HCT116 (cell line): ENCODE measurements at regions not wholly inside any gene's neighbourhood (a gene's known extent, or its start where the extent isn't known, plus 50 kb on each side); places are given as distances from the start of the nearest gene placed in this dataset.

Experiments used
- ATAC-seq: fragments of 200-7000 bp; cut with Tn5 transposase; 2 replicates; pipeline ENCODE4 v1.9.1; 2020; ENCODE audit warnings: mild to moderate bottlenecking, moderate library complexity
- BruUV-seq: library from RNA; stranded (reverse); fragments of 400-500 nt; replicated peaks from 2 replicates; lab custom pipeline; 2021; lab: Mats Ljungman, UMichigan
- CTCF ChIA-PET: fragments of 300-600 bp; sonication (Branson Sonifier 250); formaldehyde crosslinking; loops from one replicate; lab custom pipeline; 2021; ENCODE audit warnings: antibody characterized with exemption; lab: Charles Lee
- POLR2A ChIA-PET: fragments of 300-600, 350-600 bp; sonication (Branson Sonifier 250); formaldehyde crosslinking; loops from one replicate; lab custom pipeline; 2021; ENCODE audit warnings: antibody characterized with exemption; lab: Charles Lee
- RAD21 ChIA-PET, 2 experiments: fragments of 300-600 bp; sonication (Branson Sonifier 250); formaldehyde crosslinking; loops; one replicate each; lab custom pipeline; 2023; ENCODE audit warnings: low total read pairs in 2 of 2; ENCODE audit not compliant: uncharacterized antibody in 2 of 2, unreplicated experiment in 2 of 2, low non-redundant PET in 1 of 2; lab: Charles Lee
- DNase-seq: peaks from one replicate; pipeline ENCODE4 v3.0.0-alpha.2; 2010; ENCODE audit warnings: low read depth, low spot score
- H2AFZ ChIP-seq: fragments of 200-600 bp; shearing (Covaris generic), sonication (generic); 2 replicates; pipeline ENCODE4 v1.6.1; 2017; ENCODE audit warnings: low read depth, mixed run types, mixed read lengths, antibody characterized with exemption, low read length; ENCODE audit not compliant: poor library complexity, severe bottlenecking
- H3K27ac ChIP-seq: 2 replicates; pipeline ENCODE4 v1.5.1; 2012; ENCODE audit warnings: low read depth, low read length
- H3K27me3 ChIP-seq: fragments of 200-600 bp; sonication (generic); 2 replicates; pipeline ENCODE4 v1.6.1; 2016; ENCODE audit warnings: mixed run types, low read length, mixed read lengths; ENCODE audit not compliant: insufficient read depth
- H3K36me3 ChIP-seq, 2 experiments: fragments of 200-500 bp in 1 of 2; fragments of 200-600 bp in 1 of 2; sonication (Bioruptor generic) in 1 of 2; sonication (generic) in 1 of 2; 2 replicates each; pipeline versions ENCODE4 v1.5.1 to v1.6.1; 2014 to 2016; ENCODE audit warnings: low read length in 2 of 2, inconsistent platforms in 1 of 2, mixed read lengths in 1 of 2, mixed run types in 1 of 2; ENCODE audit not compliant: insufficient read depth in 2 of 2, control insufficient read depth in 1 of 2
- H3K4me1 ChIP-seq, 2 experiments: fragments of 200-600 bp in 1 of 2; sonication (generic) in 1 of 2; 2 replicates each; pipeline versions ENCODE4 v1.5.1 to v1.6.1; 2012 to 2017; ENCODE audit warnings: low read length in 2 of 2, inconsistent platforms in 1 of 2, mild to moderate bottlenecking in 1 of 2, mixed read lengths in 1 of 2, mixed run types in 1 of 2, moderate library complexity in 1 of 2; ENCODE audit not compliant: insufficient read depth in 2 of 2, control insufficient read depth in 1 of 2
- H3K4me2 ChIP-seq: fragments of 200-600 bp; sonication (generic); 2 replicates; pipeline ENCODE4 v1.6.1; 2017; ENCODE audit warnings: mixed run types, low read length, mixed read lengths
- H3K4me3 ChIP-seq, 2 experiments: fragments of 200-600 bp in 1 of 2; sonication (generic) in 1 of 2; replicated peaks in 1 of 2; 2 replicates each; pipeline ENCODE4 v1.5.1; 2011 to 2016; ENCODE audit warnings: low read length in 2 of 2, control low read depth in 1 of 2, low read depth in 1 of 2, mild to moderate bottlenecking in 1 of 2, mixed read lengths in 1 of 2, mixed run types in 1 of 2
- H3K79me2 ChIP-seq: fragments of 200-600 bp; sonication (generic); 2 replicates; pipeline ENCODE4 v1.6.1; 2017; ENCODE audit warnings: mild to moderate bottlenecking, mixed run types, low read length, moderate library complexity, mixed read lengths; ENCODE audit not compliant: insufficient read depth
- H3K9ac ChIP-seq: fragments of 200-600 bp; sonication (generic); 2 replicates; pipeline ENCODE4 v1.6.1; 2016; ENCODE audit warnings: low read length, mixed read lengths
- H3K9me2 ChIP-seq: fragments of 200-600 bp; sonication (generic), shearing (Covaris generic); 2 replicates; pipeline ENCODE4 v1.6.1; 2017; ENCODE audit warnings: mixed run types, mild to moderate bottlenecking, moderate library complexity; ENCODE audit not compliant: insufficient read depth
- H3K9me3 ChIP-seq, 2 experiments: fragments of 200-500 bp in 1 of 2; fragments of 200-600 bp in 1 of 2; sonication (Bioruptor generic) in 1 of 2; sonication (generic) in 1 of 2; 2 replicates each; pipeline ENCODE4 v1.6.1; 2014 to 2017; ENCODE audit warnings: low read length in 2 of 2, mixed read lengths in 2 of 2, inconsistent platforms in 1 of 2, low read depth in 1 of 2, mild to moderate bottlenecking in 1 of 2, mixed run types in 1 of 2, moderate library complexity in 1 of 2; ENCODE audit not compliant: control insufficient read depth in 1 of 2, insufficient read depth in 1 of 2
- H4K20me1 ChIP-seq: fragments of 200-600 bp; sonication (generic), shearing (Covaris generic); 2 replicates; pipeline ENCODE4 v1.6.1; 2017; ENCODE audit warnings: mixed run types, mild to moderate bottlenecking, moderate library complexity; ENCODE audit not compliant: insufficient read depth
- CEBPB ChIP-seq: IDR thresholded peaks from 2 replicates; pipeline ENCODE4 v1.6.1; 2012; ENCODE audit warnings: low read depth
- EZH2phosphoT487 ChIP-seq: fragments of 200-600 bp; IDR thresholded peaks from 2 replicates; pipeline ENCODE4 v1.6.1; 2018; ENCODE audit warnings: antibody characterized with exemption, borderline replicate concordance
- SIN3A ChIP-seq: IDR thresholded peaks from 2 replicates; pipeline ENCODE4 v1.6.1; 2012; ENCODE audit warnings: low read depth
- YY1 ChIP-seq: IDR thresholded peaks from 2 replicates; pipeline ENCODE4 v1.6.1; 2011; ENCODE audit warnings: low read length, low read depth, moderate library complexity, mild to moderate bottlenecking; ENCODE audit not compliant: insufficient replicate concordance; ENCODE audit errors: extremely low read depth
- ZFX ChIP-seq: fragments of 450-650 bp; IDR thresholded peaks from 2 replicates; pipeline ENCODE4 v1.6.1; 2017
- intact Hi-C: fragments of 100-400 bp; cut with micrococcal nuclease; formaldehyde crosslinking; loops from 2 replicates; pipeline ENCODE4 v1.10.0; 2022
- TF ChIP-seq, protein P1 (sequence below), 3 experiments: fragments of 200-600 bp in 1 of 3; sonication (generic) in 1 of 3; IDR thresholded peaks in 2 of 3; conservative IDR thresholded peaks in 1 of 3; 2 replicates each; pipeline ENCODE4 v1.5.1; 2012 to 2017; ENCODE audit warnings: low read depth in 2 of 3, low read length in 2 of 3, antibody characterized with exemption in 1 of 3, borderline replicate concordance in 1 of 3, control low read depth in 1 of 3, mild to moderate bottlenecking in 1 of 3, mixed read lengths in 1 of 3, mixed run types in 1 of 3, moderate library complexity in 1 of 3; ENCODE audit not compliant: insufficient read depth in 1 of 3
- TF ChIP-seq, protein P2 (sequence below): IDR thresholded peaks from 2 replicates; pipeline ENCODE4 v1.6.1; 2011; ENCODE audit warnings: mild to moderate bottlenecking, low read length, moderate library complexity; ENCODE audit not compliant: insufficient replicate concordance; ENCODE audit errors: extremely low read depth
- TF ChIP-seq, protein P3 (sequence below): IDR thresholded peaks from 2 replicates; pipeline ENCODE4 v1.6.1; 2012
- TF ChIP-seq, protein P4 (sequence below): IDR thresholded peaks from 2 replicates; pipeline ENCODE4 v1.6.1; 2012

DNA sequence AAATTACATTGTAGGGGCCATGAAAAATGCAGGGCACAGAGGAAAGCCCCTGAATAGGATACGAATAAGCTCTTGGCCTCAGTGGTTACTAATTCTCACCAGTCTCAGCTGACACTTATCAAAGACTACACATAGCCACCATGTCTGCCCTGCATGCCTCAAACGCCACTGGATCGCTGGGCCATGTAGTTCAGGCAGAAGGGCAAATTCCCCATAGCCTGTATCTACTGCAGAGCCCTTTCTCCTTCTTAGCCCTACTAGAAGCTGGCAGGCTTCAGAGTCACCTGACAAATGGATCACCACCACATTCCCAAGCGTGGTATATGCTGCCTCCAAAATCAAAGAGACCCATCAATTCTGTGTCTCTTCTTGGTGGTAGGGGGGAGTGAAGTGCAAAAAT lies 177.4 kb downstream of the MINAR1 start:
- intact Hi-C loops, result no loop called here
- ATAC-seq (no peak), DNase-seq (no peak)
- no peaks in the 10 kb centered on the region for H4K20me1 ChIP-seq
- no peaks in the 10 kb centered on the region for H3K79me2 ChIP-seq
- H3K9me2 ChIP-seq, result no peaks in the 10 kb centered on the region
- POLR2A ChIA-PET, result no interaction called here
- peaks cover 87% of the 10 kb centered on the region for H3K27me3 ChIP-seq
- no peaks in the 10 kb centered on the region for H3K4me1 ChIP-seq
- no peak overlapping the region for H2AFZ ChIP-seq
- RAD21 ChIA-PET, result no interaction called here
- no peaks in the 10 kb centered on the region for H3K9me3 ChIP-seq
- TF ChIP-seq YY1, result no peak
- TF ChIP-seq ZFX, result no peak
- H3K9ac ChIP-seq, result no peak overlapping the region
- H3K36me3 ChIP-seq, result no peaks in the 10 kb centered on the region
- CTCF ChIA-PET, result no interaction called here
- no peak overlapping the region for H3K27ac ChIP-seq
- BruUV-seq, result no TSS peak
- no peak overlapping the region for H3K4me2 ChIP-seq
- no peak overlapping the region for H3K4me3 ChIP-seq

DNA sequence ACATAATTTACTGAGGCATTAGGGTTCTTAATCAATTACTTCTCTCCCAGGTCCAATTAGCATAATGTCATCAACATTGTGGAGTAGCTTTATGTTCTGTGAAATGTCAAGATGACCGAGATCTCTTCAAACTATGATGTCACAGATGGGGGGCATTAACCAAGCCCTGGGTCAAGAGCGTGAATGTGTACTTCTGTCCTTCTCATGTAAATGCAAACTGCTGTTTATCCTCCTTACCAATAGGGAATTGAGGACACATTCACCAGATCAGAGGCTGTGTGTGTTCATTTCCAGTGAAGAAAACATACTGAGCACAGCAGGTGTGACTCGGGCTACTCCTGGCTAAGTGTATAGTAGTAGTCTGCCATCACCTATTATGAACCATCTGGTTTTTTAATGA lies 177.9 kb downstream of the MINAR1 start:
- Histone ChIP-seq H3K27ac (no peak overlapping the region), H3K9me2 (no peaks in the 10 kb centered on the region), H3K27me3 (peaks cover 82% of the 10 kb centered on the region), H3K9me3 (no peaks in the 10 kb centered on the region), H3K79me2 (no peaks in the 10 kb centered on the region), H3K9ac (no peak overlapping the region), H3K4me3 (no peak overlapping the region), H3K4me2 (no peak overlapping the region), H4K20me1 (no peaks in the 10 kb centered on the region), H3K4me1 (no peaks in the 10 kb centered on the region), H3K36me3 (no peaks in the 10 kb centered on the region), H2AFZ (no peak overlapping the region)
- TF ChIP-seq SIN3A (no peak), CEBPB (no peak), EZH2phosphoT487 (no peak)
- TF ChIP-seq, protein P1, sequence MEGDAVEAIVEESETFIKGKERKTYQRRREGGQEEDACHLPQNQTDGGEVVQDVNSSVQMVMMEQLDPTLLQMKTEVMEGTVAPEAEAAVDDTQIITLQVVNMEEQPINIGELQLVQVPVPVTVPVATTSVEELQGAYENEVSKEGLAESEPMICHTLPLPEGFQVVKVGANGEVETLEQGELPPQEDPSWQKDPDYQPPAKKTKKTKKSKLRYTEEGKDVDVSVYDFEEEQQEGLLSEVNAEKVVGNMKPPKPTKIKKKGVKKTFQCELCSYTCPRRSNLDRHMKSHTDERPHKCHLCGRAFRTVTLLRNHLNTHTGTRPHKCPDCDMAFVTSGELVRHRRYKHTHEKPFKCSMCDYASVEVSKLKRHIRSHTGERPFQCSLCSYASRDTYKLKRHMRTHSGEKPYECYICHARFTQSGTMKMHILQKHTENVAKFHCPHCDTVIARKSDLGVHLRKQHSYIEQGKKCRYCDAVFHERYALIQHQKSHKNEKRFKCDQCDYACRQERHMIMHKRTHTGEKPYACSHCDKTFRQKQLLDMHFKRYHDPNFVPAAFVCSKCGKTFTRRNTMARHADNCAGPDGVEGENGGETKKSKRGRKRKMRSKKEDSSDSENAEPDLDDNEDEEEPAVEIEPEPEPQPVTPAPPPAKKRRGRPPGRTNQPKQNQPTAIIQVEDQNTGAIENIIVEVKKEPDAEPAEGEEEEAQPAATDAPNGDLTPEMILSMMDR (IDR thresholded peaks at IDR 0.05 in 2 of 3, conservative IDR thresholded peaks at IDR 0.05 in 1 of 3; ENCODE audit: borderline replicate concordance in 1 of 3, insufficient read depth in 1 of 3, low read depth in 2 of 3, low read length in 2 of 3), result no peak
- TF ChIP-seq, protein P2, sequence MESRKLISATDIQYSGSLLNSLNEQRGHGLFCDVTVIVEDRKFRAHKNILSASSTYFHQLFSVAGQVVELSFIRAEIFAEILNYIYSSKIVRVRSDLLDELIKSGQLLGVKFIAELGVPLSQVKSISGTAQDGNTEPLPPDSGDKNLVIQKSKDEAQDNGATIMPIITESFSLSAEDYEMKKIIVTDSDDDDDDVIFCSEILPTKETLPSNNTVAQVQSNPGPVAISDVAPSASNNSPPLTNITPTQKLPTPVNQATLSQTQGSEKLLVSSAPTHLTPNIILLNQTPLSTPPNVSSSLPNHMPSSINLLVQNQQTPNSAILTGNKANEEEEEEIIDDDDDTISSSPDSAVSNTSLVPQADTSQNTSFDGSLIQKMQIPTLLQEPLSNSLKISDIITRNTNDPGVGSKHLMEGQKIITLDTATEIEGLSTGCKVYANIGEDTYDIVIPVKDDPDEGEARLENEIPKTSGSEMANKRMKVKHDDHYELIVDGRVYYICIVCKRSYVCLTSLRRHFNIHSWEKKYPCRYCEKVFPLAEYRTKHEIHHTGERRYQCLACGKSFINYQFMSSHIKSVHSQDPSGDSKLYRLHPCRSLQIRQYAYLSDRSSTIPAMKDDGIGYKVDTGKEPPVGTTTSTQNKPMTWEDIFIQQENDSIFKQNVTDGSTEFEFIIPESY, result no peak
- TF ChIP-seq, protein P3, sequence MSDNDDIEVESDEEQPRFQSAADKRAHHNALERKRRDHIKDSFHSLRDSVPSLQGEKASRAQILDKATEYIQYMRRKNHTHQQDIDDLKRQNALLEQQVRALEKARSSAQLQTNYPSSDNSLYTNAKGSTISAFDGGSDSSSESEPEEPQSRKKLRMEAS, result no peak
- TF ChIP-seq, protein P4, sequence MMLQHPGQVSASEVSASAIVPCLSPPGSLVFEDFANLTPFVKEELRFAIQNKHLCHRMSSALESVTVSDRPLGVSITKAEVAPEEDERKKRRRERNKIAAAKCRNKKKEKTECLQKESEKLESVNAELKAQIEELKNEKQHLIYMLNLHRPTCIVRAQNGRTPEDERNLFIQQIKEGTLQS, result no peak
- ATAC-seq (no peak), DNase-seq (no peak)
- POLR2A ChIA-PET, result no interaction called here
- intact Hi-C loops, result no loop called here
- RAD21 ChIA-PET, result no interaction called here
- CTCF ChIA-PET, result interaction anchor here (0.8 kb wide), 1 partner anchor 14 kb away, joined by 4 read pairs; no protein-coding TSS in a partner anchor
- BruUV-seq, result no TSS peak
